AG04450 (cell line): ENCODE measurements at regions not wholly inside any gene's neighbourhood (a gene's known extent, or its start where the extent isn't known, plus 50 kb on each side); places are given as distances from the start of the nearest gene placed in this dataset.
A peak's percentile ranks its signal among the peaks of the same experiment; 100 is the strongest.

Source experiments
- CTCF ChIA-PET: fragments of 300-600, 350-600 bp; formaldehyde crosslinking; extraction: SDS; loops from one replicate; lab custom pipeline; 2022; ENCODE audit warnings: antibody characterized with exemption, inconsistent platforms; lab: Charles Lee
- POLR2A ChIA-PET: fragments of 350-600 bp; formaldehyde crosslinking; extraction: SDS; loops from one replicate; lab custom pipeline; 2021; ENCODE audit warnings: antibody characterized with exemption, inconsistent platforms; lab: Yijun Ruan, JAX
- DNase-seq: peaks from one replicate; pipeline ENCODE4 v3.0.0-alpha.2; 2011; ENCODE audit warnings: low read depth, low spot score
- H3K27ac ChIP-seq: one replicate; pipeline ENCODE4 v1.5.1; 2012; ENCODE audit warnings: low read depth, low read length, control low read depth
- H3K27me3 ChIP-seq: one replicate; pipeline ENCODE4 v1.6.0; 2012; ENCODE audit warnings: low read length; ENCODE audit not compliant: control insufficient read depth, insufficient read depth
- H3K4me3 ChIP-seq: 2 replicates; pipeline ENCODE4 v1.5.1; 2011; ENCODE audit warnings: mild to moderate bottlenecking, low read depth, low read length, control low read depth
- H3K9me3 ChIP-seq: 2 replicates; pipeline ENCODE4 v1.5.1; 2012; ENCODE audit warnings: low read length; ENCODE audit not compliant: control insufficient read depth, insufficient read depth
- CTCF ChIP-seq: IDR thresholded peaks from 2 replicates; pipeline ENCODE4 v1.5.1; 2011; ENCODE audit warnings: low read depth, low read length, control low read depth, inconsistent platforms

GRCh38 chr6:138685257-138685656 lies 88.3 kb upstream of the CCDC28A start:
- Histone ChIP-seq H3K9me3 (no peaks in the 10 kb centered on the region), H3K27me3 (no peaks in the 10 kb centered on the region), H3K4me3 (no peak overlapping the region), H3K27ac (no peak overlapping the region)
- DNase-seq, result no peak
- ChIA-PET CTCF (interaction anchor here (1.1 to 1.9 kb wide), 3 partner anchors 12 to 95 kb away, joined by 4 to 6 read pairs (median 5); no protein-coding TSS in a partner anchor), POLR2A (no interaction called here)
- TF ChIP-seq CTCF, result no peak

GRCh38 chr6:138685781-138686180 lies 87.8 kb upstream of the CCDC28A start:
- no peak for TF ChIP-seq CTCF

GRCh38 chr6:138688580-138688979 lies 85.0 kb upstream of the CCDC28A start:
- Histone ChIP-seq H3K4me3 (no peak overlapping the region), H3K9me3 (no peaks in the 10 kb centered on the region), H3K27ac (no peak overlapping the region), H3K27me3 (no peaks in the 10 kb centered on the region)
- DNase-seq, result no peak
- POLR2A ChIA-PET, result no interaction called here
- CTCF ChIA-PET, result interaction anchor here (0.7 kb wide), 1 partner anchor 98 kb away, joined by 3 read pairs; no protein-coding TSS in a partner anchor
- TF ChIP-seq CTCF, result no peak

More at GRCh38 chr6:138685781-138686180, 87.8 kb upstream of the CCDC28A start:
- no peak for DNase-seq
- no peaks in the 10 kb centered on the region for H3K9me3 ChIP-seq
- no peak overlapping the region for H3K27ac ChIP-seq
- CTCF ChIA-PET, result interaction anchor here (1.1 to 1.9 kb wide), 4 partner anchors 12 to 130 kb away, joined by 3 to 6 read pairs (median 4); no protein-coding TSS in a partner anchor
- POLR2A ChIA-PET, result no interaction called here
- no peak overlapping the region for H3K4me3 ChIP-seq
- H3K27me3 ChIP-seq, result no peaks in the 10 kb centered on the region

- TF ChIP-seq CTCF, result no peak
- H3K4me3 ChIP-seq, result no peak overlapping the region
- no peak overlapping the region for H3K27ac ChIP-seq
- no peak for DNase-seq
- H3K27me3 ChIP-seq, result no peaks in the 10 kb centered on the region
- POLR2A ChIA-PET, result no interaction called here
- H3K9me3 ChIP-seq, result no peaks in the 10 kb centered on the region
- CTCF ChIA-PET, result interaction anchor here (2.9 kb wide), 1 partner anchor 101 kb away, joined by 10 read pairs; no protein-coding TSS in a partner anchor
Measured at GRCh38 chr6:138689849-138690248, 83.7 kb upstream of the CCDC28A start.

- H3K9me3 ChIP-seq, result no peaks in the 10 kb centered on the region
- no peak overlapping the region for H3K27ac ChIP-seq
- no peaks in the 10 kb centered on the region for H3K27me3 ChIP-seq
- ChIA-PET POLR2A (interaction anchor here (1.3 to 2.2 kb wide), 2 partner anchors 8 to 18 kb away, joined by 5 to 10 read pairs; no protein-coding TSS in a partner anchor), CTCF (interaction anchor here (0.8 to 3.8 kb wide), 13 partner anchors 8 to 673 kb away, joined by 3 to 26 read pairs (median 6); no protein-coding TSS in a partner anchor)
- peak overlapping the region; percentile 78 for H3K4me3 ChIP-seq
- TF ChIP-seq CTCF, result no peak
- no peak for DNase-seq
Measured at GRCh38 chr6:138690975-138691594, 82.5 kb upstream of the CCDC28A start.
